ENCODE measurements at regions not wholly inside any gene's neighbourhood (a gene's known extent, or its start where the extent isn't known, plus 50 kb on each side); places are given as distances from the start of the nearest gene placed in this dataset.

- H3K27ac ChIP-seq, result no peak overlapping the region
These were observed 573.8 kb downstream of the LTN1 start for GRCh38 chr21:28418726-28419514.

GRCh38 chr21:28410256-28410655, 582.4 kb downstream of the LTN1 start:
- TF ChIP-seq ZFX (IDR thresholded peaks at IDR 0.05), result no peak
- TF ChIP-seq CTCF (conservative IDR thresholded peaks at IDR 0.05), result no peak
- no peak overlapping the region for H3K27ac ChIP-seq

More at GRCh38 chr21:28418726-28419514, 573.8 kb downstream of the LTN1 start:
- TF ChIP-seq ZFX (IDR thresholded peaks at IDR 0.05) (no peak), CTCF (conservative IDR thresholded peaks at IDR 0.05) (no peak)

GRCh38 chr21:28402616-28402989, 590.1 kb downstream of the LTN1 start:
- TF ChIP-seq CTCF (conservative IDR thresholded peaks at IDR 0.05) (no peak), ZFX (IDR thresholded peaks at IDR 0.05) (no peak)

GRCh38 chr21:28397040-28397439, 595.6 kb downstream of the LTN1 start:
- TF ChIP-seq CTCF (conservative IDR thresholded peaks at IDR 0.05) (no peak), ZFX (IDR thresholded peaks at IDR 0.05) (no peak)
- H3K27ac ChIP-seq, result no peak overlapping the region

More at GRCh38 chr21:28402616-28402989, 590.1 kb downstream of the LTN1 start:
- no peak overlapping the region for H3K27ac ChIP-seq

- TF ChIP-seq CTCF (conservative IDR thresholded peaks at IDR 0.05) (no peak), ZFX (IDR thresholded peaks at IDR 0.05) (no peak)
- H3K27ac ChIP-seq, result no peak overlapping the region; the same call in 1 of the 2 replicates
These were observed 596.3 kb downstream of the LTN1 start for GRCh38 chr21:28396421-28396820.

- H3K27ac ChIP-seq, result no peak overlapping the region
- TF ChIP-seq CTCF (conservative IDR thresholded peaks at IDR 0.05) (no peak), ZFX (IDR thresholded peaks at IDR 0.05) (no peak)
These were observed 599.4 kb downstream of the LTN1 start for GRCh38 chr21:28393279-28393678.

GRCh38 chr21:28391938-28392849, 600.5 kb downstream of the LTN1 start:
- no peak overlapping the region for H3K27ac ChIP-seq
- no peak for TF ChIP-seq CTCF (conservative IDR thresholded peaks at IDR 0.05)
- no peak for TF ChIP-seq ZFX (IDR thresholded peaks at IDR 0.05)
